Ureter (tissue), 1 donor: ENCODE measurements at regions not wholly inside any gene's neighbourhood (a gene's known extent, or its start where the extent isn't known, plus 50 kb on each side); places are given as distances from the start of the nearest gene placed in this dataset.

ENCODE experiments used
- DNase-seq: peaks from one replicate; pipeline ENCODE4 v3.0.0-alpha.2; 2020; ENCODE audit warnings: low spot score
- donor health status: DM: yes; HTN: yes; CAD: no.

GRCh38 chr13:79668201-79668752 is 187.3 kb downstream of the NDFIP2 start:
- DNase-seq, result no peak

DNA sequence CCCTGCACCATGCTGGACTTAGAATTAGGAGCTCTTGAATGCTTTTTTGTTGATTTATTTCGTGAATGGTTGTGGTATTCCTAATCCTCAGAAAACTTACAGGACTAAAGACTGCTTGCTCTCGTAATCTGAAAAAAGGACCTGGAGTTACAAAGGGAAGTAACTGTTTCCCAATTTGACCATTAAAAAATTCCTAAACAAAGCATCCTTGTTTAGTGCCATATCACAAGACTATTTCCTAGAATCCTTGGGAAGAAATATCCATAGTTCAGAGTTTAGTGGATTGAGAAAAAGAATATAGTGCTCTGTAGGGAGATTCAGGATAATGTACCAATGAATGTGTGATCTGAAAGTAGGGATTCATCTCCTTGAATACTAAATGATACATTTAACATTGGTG is 186.8 kb downstream of the NDFIP2 start:
- no peak for DNase-seq

- DNase-seq, result no peak
These were observed 183.2 kb downstream of the NDFIP2 start for GRCh38 chr13:79663977-79664636.

DNA sequence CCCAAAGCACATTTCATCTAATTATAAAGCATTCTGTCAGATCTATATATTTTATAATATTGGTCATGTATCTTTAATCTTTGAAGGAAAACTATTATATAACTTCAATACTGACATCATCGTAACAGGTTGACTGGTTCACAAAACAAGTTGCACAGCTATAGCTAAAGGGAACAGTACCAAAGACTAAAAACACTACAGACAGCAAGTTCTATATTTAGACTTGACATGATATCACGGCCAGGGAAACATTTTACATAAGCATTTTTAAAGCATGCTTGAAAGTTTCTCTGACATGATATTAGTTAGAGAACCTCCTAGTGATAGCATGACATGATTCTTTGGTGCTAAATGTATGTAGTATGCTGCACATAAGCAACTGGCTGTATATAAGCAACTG is 182.5 kb downstream of the NDFIP2 start:
- no peak for DNase-seq

- DNase-seq, result no peak
These were observed 181.9 kb downstream of the NDFIP2 start for GRCh38 chr13:79662882-79663281.

DNA sequence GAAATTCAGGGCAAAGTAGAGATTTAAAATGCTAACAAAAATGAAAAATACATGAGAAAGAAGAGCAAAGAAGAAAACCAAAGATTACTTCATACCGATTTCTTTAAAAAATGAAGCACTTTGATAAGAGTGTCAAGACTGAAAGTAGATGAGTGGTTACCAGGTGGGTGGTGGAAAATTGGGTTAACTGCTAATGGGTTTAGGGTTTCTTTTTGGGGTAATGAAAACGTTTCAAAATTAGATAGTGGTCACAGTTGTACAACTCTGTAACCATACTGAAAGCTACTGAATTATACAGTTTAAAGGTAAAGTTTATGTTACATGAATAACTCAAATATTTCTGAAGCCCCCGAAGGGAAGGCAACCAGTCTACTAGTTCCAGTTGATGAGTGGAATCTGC is 179.4 kb downstream of the NDFIP2 start:
- DNase-seq, result no peak

GRCh38 chr13:79659121-79659521 is 178.2 kb downstream of the NDFIP2 start:
- DNase-seq, result no peak

- no peak for DNase-seq
These were observed 177.5 kb downstream of the NDFIP2 start for GRCh38 chr13:79658333-79658975.

DNA sequence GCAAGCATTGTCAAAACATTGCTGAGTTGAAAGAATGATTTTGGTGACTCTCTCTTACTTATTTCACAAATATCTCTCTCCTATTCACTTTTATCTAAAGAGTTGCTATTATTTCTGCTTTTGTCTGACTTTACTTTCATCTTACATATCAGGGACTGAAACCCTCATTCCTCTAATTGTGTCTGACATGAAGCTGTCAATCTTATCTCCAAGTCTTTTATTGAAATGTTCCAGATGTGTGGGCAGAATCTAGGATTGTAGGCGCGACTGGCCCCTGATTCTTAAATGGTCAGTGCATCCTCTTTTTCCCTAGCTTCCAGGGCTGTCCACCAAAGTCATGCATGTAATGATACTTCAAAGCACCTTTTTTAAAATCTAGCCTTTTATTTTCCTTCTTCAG is 174.6 kb downstream of the NDFIP2 start:
- no peak for DNase-seq

DNA sequence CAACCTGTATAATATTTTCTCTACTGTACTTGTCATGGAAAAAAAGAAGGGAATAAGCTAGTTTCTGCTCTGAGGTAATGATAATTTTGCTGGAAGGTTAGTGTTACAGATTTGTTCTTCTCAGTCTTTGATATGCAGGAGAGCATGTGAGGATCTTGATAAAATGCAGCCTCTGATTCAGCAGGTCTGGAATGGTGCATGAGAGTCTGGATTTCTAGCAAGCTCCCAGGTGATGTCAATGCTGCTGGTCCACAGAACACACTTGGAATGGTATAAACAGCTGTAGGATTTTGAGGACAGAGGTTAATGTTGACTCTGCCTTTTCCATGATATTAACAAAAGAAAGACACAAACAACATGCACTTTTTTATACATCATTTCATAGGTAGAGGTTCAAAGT is 173.6 kb downstream of the NDFIP2 start:
- DNase-seq, result no peak

GRCh38 chr13:79650688-79651087 is 169.7 kb downstream of the NDFIP2 start:
- DNase-seq, result no peak

- no peak for DNase-seq
These were observed 167.2 kb downstream of the NDFIP2 start for GRCh38 chr13:79648191-79648590.

- DNase-seq, result peak; percentile 77
These were observed 166.6 kb downstream of the NDFIP2 start for GRCh38 chr13:79647533-79647932.

DNA sequence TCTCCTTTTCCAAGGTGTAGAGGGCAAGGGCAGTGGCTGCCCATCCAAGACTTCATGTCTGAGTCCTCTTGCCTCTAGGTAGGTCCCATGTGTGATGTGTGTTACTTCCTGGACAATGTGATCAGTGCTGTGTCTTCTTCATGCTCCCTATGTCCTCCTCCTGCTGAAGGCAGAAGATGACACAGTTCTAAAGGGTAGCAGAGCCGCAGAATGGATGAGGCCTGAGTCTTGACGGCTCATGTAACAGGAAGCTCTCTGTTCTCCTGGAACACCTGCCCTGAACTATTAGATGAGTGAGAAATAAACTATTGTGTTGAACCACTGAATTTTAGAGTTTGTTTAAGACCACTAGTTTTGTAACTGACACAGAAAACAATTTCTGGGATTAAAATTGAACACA is 165.9 kb downstream of the NDFIP2 start:
- no peak for DNase-seq

GRCh38 chr13:79645569-79645968 is 164.6 kb downstream of the NDFIP2 start:
- no peak for DNase-seq

- DNase-seq, result no peak
These were observed 161.6 kb downstream of the NDFIP2 start for GRCh38 chr13:79642596-79642995.

DNA sequence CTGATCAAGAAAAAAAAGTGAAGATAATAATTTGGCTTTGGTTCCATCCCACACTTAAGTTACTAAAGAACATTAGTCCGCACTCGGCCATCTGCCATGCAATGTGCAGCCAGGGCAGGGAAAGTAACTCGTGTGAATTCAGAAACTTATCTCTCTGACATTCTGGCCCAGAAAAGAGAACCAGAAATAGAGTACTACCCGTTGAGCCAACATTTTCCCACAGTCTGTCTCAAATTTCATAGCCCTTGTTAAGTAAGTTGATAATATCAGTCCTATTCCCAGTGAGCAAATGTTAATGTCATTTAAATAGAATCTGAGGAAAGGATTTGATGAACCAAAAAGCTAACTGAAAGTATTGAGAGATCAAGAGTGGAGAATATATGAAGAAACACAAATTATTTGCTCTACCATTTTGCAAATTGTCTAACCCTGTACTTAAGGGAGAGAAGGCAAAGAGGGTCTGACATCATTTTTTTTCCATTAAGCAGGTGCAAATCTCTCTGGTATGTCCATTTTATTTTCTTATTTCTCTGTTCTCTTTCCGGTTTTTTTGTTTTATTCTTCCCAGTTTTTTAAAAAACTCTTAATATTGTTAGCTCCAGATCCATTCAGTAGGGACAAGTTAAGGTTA is 156.3 kb downstream of the NDFIP2 start:
- DNase-seq, result no peak

DNA sequence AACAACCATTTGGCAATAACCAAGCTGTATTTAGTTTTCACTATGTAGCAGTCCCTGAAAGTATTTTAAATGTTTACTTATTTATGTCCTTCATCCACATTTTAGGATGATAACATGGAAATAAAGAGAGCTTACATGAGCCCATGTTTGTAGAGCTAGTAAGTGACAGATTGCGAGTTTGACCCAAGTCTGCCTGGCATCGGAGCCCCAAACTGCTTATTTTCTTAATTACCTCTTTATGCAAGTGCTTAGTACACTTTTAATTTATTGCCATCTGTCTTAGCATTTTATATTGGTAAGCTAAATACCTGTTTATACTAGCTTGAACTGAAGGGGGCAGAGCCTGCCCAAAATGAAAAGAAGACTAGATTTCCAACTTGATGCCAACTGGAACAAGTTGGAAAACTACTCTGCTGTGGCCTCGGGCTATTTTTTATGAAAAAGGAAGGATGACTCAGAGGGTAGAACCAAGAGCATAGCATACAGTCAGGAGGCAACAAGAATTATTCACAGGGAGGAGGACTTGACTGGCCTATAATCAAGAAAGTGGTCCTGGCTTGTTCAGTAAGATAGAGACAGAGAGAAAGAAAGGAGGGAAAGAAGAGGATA is 150.2 kb downstream of the NDFIP2 start:
- DNase-seq, result no peak

GRCh38 chr13:79628463-79628862 is 147.5 kb downstream of the NDFIP2 start:
- DNase-seq, result no peak

DNA sequence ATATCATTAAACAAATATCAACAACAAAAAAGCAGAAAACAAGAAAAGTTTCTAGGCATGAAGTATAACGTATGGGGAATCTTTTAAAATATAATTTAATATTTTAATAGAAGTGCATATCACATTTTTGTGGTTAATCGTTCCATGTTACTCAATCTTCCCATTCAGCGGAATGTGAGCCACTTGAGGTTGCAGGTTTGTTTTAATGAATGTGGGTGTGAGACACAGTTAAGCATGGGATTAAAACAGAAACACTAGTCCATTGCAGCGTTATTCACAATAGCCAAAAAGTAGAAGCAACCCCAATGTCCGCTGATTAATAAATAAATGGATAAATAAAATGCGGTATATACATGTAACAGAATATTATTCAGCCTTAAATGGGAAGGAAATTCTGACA is 146.0 kb downstream of the NDFIP2 start:
- no peak for DNase-seq

DNA sequence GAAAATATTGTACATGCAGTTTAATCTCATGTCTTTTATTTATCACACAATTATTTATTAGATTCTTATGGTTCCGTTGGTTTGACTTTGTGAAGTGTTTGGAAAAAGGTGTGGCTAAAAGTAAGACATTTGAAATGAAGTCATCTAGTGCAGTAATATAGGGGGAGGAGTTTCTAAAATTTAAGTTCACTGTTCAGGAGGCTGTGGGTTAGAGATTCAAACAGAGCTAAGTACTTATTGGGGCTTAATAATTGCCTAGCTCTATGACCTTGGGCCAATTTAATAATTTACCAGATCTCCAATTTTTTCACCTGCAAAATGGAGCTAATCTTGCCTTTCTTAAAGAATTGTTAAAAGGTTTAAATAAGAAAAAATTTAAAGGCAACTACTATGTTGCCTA is 144.6 kb downstream of the NDFIP2 start:
- DNase-seq, result no peak

- no peak for DNase-seq
These were observed 140.9 kb downstream of the NDFIP2 start for GRCh38 chr13:79621902-79622301.

DNA sequence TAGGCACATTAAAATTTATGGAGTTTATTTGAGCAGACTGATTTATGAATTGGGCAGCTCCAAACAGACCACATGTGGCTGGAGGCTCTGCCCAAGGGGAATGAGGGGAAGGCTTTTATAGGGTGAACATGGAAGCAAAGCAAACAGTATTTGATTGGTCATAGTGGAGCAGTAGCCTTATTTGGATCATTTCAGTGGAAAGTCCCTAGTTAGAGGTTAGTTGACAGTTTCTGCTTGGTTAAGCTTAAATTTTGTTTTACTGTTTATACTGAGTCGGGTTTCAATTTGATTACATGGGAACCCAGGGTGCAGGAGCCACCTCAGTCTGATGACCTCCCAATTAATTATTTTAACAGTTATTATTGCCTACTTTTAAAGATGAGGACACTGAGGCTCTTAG is 140.5 kb downstream of the NDFIP2 start:
- no peak for DNase-seq
